Tibial nerve (tissue), 4 donors: ENCODE measurements at regions not wholly inside any gene's neighbourhood (a gene's known extent, or its start where the extent isn't known, plus 50 kb on each side); places are given as distances from the start of the nearest gene placed in this dataset.

ENCODE experiments used
- EP300 ChIP-seq, 2 donors: sonication (generic); formaldehyde crosslinking; IDR thresholded peaks; one replicate each; pipeline ENCODE4 v1.6.1; 2017; ENCODE audit warnings: antibody characterized with exemption in 2 of 2, mild to moderate bottlenecking in 1 of 2
- TF ChIP-seq, protein P1 (sequence below), 5 experiments: fragments of 200-600 bp in 3 of 5; fragments of 450-650 bp in 2 of 5; sonication (generic) in 3 of 5; IDR thresholded peaks; one replicate each; pipeline ENCODE4 v1.5.1; 2016 to 2019; ENCODE audit warnings: antibody characterized with exemption in 5 of 5, mild to moderate bottlenecking in 3 of 5, moderate library complexity in 2 of 5

DNA sequence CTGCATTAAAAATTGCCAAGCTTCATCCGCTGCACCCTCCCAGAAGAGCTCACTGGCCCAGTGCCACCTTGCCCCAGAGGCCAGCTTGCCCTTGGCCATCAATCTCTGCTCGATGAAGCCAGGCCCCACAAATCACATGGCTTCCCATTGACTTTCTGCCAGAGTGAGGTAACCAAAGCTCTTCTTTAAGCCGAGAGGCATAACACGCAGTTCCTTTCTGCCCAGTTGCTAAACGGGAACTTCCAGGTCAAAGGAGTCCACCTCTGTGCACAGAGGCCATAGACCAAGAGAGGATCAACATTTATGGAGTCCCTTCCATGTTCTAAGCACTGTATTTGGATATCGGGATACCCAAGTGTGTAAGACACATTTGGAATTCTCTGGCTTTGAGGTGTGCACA is 208.8 kb downstream of the KIF4B start:
- TF ChIP-seq, protein P1, sequence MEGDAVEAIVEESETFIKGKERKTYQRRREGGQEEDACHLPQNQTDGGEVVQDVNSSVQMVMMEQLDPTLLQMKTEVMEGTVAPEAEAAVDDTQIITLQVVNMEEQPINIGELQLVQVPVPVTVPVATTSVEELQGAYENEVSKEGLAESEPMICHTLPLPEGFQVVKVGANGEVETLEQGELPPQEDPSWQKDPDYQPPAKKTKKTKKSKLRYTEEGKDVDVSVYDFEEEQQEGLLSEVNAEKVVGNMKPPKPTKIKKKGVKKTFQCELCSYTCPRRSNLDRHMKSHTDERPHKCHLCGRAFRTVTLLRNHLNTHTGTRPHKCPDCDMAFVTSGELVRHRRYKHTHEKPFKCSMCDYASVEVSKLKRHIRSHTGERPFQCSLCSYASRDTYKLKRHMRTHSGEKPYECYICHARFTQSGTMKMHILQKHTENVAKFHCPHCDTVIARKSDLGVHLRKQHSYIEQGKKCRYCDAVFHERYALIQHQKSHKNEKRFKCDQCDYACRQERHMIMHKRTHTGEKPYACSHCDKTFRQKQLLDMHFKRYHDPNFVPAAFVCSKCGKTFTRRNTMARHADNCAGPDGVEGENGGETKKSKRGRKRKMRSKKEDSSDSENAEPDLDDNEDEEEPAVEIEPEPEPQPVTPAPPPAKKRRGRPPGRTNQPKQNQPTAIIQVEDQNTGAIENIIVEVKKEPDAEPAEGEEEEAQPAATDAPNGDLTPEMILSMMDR (IDR thresholded peaks at IDR 0.05), result no peak
- TF ChIP-seq EP300 (IDR thresholded peaks at IDR 0.05), result no peak
